ENCODE measurements at regions not wholly inside any gene's neighbourhood (a gene's known extent, or its start where the extent isn't known, plus 50 kb on each side); places are given as distances from the start of the nearest gene placed in this dataset.

DNA sequence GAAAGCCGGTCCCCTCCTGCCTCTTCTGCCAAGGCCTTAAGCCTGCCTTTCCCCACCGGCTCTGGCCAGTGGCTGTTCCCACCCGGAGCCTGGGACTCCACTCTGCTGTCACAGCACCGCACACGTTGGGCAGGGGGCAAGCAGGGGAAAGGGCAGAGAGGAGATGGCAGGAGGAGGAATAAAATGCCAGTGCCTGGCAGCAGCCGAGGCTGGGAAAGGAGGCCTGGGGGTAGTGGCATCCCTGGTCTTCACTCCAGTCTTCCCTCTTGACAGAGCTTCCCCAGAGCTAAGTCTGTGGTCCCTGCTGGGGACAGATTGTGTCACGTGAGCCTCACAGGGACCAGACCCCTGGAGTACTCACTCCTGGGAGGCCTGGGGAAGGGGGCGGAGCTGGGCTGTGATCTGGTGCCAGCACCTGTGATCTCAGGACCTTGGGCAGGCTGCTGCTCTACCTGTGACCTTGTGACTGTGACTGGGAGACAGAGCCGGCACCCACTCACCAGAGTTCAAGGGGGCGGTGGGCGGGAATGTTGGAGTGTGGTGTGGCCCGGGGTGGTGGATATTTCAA is 97.2 kb upstream of the GSE1 start (continued):
- TF ChIP-seq, protein P1, sequence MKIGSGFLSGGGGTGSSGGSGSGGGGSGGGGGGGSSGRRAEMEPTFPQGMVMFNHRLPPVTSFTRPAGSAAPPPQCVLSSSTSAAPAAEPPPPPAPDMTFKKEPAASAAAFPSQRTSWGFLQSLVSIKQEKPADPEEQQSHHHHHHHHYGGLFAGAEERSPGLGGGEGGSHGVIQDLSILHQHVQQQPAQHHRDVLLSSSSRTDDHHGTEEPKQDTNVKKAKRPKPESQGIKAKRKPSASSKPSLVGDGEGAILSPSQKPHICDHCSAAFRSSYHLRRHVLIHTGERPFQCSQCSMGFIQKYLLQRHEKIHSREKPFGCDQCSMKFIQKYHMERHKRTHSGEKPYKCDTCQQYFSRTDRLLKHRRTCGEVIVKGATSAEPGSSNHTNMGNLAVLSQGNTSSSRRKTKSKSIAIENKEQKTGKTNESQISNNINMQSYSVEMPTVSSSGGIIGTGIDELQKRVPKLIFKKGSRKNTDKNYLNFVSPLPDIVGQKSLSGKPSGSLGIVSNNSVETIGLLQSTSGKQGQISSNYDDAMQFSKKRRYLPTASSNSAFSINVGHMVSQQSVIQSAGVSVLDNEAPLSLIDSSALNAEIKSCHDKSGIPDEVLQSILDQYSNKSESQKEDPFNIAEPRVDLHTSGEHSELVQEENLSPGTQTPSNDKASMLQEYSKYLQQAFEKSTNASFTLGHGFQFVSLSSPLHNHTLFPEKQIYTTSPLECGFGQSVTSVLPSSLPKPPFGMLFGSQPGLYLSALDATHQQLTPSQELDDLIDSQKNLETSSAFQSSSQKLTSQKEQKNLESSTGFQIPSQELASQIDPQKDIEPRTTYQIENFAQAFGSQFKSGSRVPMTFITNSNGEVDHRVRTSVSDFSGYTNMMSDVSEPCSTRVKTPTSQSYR (CRISPR knock-in tag; IDR thresholded peaks at IDR 0.05; ENCODE audit: borderline replicate concordance) = no peak
- TF ChIP-seq ZNF496 (CRISPR knock-in tag; IDR thresholded peaks at IDR 0.05; ENCODE audit: insufficient replicate concordance) (no peak), PRPF4 (IDR thresholded peaks at IDR 0.05; ENCODE audit: low read depth, low read length, poor library complexity, severe bottlenecking) (no peak), ZNF839 (CRISPR knock-in tag; IDR thresholded peaks at IDR 0.05; ENCODE audit: borderline replicate concordance) (0 out of 2 replicates have a peak, but pooled peaks have one; percentile 56), ESRRA (CRISPR knock-in tag; IDR thresholded peaks at IDR 0.05; ENCODE audit: low read depth) (peak; percentile 99), ATF7 (IDR thresholded peaks at IDR 0.05) (no peak), ATF7 (CRISPR knock-in tag; IDR thresholded peaks at IDR 0.05) (peak; percentile 92), SALL2 (CRISPR knock-in tag; IDR thresholded peaks at IDR 0.05) (peak; percentile 87; the same call in 1 of the 2 replicates), ZFP90 (CRISPR knock-in tag; IDR thresholded peaks at IDR 0.05; ENCODE audit: borderline replicate concordance) (peak; percentile 90)
- TF ChIP-seq, protein P2, sequence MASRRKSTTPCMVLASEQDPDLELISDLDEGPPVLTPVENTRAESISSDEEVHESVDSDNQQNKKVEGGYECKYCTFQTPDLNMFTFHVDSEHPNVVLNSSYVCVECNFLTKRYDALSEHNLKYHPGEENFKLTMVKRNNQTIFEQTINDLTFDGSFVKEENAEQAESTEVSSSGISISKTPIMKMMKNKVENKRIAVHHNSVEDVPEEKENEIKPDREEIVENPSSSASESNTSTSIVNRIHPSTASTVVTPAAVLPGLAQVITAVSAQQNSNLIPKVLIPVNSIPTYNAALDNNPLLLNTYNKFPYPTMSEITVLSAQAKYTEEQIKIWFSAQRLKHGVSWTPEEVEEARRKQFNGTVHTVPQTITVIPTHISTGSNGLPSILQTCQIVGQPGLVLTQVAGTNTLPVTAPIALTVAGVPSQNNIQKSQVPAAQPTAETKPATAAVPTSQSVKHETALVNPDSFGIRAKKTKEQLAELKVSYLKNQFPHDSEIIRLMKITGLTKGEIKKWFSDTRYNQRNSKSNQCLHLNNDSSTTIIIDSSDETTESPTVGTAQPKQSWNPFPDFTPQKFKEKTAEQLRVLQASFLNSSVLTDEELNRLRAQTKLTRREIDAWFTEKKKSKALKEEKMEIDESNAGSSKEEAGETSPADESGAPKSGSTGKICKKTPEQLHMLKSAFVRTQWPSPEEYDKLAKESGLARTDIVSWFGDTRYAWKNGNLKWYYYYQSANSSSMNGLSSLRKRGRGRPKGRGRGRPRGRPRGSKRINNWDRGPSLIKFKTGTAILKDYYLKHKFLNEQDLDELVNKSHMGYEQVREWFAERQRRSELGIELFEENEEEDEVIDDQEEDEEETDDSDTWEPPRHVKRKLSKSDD (CRISPR knock-in tag; IDR thresholded peaks at IDR 0.05; ENCODE audit: low read depth) = peak; percentile 80
- TF ChIP-seq, protein P3, sequence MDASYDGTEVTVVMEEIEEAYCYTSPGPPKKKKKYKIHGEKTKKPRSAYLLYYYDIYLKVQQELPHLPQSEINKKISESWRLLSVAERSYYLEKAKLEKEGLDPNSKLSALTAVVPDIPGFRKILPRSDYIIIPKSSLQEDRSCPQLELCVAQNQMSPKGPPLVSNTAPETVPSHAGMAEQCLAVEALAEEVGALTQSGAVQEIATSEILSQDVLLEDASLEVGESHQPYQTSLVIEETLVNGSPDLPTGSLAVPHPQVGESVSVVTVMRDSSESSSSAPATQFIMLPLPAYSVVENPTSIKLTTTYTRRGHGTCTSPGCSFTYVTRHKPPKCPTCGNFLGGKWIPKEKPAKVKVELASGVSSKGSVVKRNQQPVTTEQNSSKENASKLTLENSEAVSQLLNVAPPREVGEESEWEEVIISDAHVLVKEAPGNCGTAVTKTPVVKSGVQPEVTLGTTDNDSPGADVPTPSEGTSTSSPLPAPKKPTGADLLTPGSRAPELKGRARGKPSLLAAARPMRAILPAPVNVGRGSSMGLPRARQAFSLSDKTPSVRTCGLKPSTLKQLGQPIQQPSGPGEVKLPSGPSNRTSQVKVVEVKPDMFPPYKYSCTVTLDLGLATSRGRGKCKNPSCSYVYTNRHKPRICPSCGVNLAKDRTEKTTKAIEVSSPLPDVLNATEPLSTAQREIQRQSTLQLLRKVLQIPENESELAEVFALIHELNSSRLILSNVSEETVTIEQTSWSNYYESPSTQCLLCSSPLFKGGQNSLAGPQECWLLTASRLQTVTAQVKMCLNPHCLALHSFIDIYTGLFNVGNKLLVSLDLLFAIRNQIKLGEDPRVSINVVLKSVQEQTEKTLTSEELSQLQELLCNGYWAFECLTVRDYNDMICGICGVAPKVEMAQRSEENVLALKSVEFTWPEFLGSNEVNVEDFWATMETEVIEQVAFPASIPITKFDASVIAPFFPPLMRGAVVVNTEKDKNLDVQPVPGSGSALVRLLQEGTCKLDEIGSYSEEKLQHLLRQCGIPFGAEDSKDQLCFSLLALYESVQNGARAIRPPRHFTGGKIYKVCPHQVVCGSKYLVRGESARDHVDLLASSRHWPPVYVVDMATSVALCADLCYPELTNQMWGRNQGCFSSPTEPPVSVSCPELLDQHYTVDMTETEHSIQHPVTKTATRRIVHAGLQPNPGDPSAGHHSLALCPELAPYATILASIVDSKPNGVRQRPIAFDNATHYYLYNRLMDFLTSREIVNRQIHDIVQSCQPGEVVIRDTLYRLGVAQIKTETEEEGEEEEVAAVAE (CRISPR knock-in tag; IDR thresholded peaks at IDR 0.05; ENCODE audit: borderline replicate concordance) = no peak
- TF ChIP-seq, protein P4, sequence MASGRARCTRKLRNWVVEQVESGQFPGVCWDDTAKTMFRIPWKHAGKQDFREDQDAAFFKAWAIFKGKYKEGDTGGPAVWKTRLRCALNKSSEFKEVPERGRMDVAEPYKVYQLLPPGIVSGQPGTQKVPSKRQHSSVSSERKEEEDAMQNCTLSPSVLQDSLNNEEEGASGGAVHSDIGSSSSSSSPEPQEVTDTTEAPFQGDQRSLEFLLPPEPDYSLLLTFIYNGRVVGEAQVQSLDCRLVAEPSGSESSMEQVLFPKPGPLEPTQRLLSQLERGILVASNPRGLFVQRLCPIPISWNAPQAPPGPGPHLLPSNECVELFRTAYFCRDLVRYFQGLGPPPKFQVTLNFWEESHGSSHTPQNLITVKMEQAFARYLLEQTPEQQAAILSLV (CRISPR knock-in tag; IDR thresholded peaks at IDR 0.05; ENCODE audit: borderline replicate concordance) = 0 out of 2 replicates have a peak, but pooled peaks have one; percentile 81
- TF ChIP-seq, protein P5, sequence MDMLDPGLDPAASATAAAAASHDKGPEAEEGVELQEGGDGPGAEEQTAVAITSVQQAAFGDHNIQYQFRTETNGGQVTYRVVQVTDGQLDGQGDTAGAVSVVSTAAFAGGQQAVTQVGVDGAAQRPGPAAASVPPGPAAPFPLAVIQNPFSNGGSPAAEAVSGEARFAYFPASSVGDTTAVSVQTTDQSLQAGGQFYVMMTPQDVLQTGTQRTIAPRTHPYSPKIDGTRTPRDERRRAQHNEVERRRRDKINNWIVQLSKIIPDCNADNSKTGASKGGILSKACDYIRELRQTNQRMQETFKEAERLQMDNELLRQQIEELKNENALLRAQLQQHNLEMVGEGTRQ (IDR thresholded peaks at IDR 0.05; ENCODE audit: low read depth, low read length) = peak; percentile 89
- TF ChIP-seq, protein P5 (CRISPR knock-in tag; IDR thresholded peaks at IDR 0.05; ENCODE audit: borderline replicate concordance) = peak; percentile 96
